ENCODE measurements at regions not wholly inside any gene's neighbourhood (a gene's known extent, or its start where the extent isn't known, plus 50 kb on each side); places are given as distances from the start of the nearest gene placed in this dataset.

DNA sequence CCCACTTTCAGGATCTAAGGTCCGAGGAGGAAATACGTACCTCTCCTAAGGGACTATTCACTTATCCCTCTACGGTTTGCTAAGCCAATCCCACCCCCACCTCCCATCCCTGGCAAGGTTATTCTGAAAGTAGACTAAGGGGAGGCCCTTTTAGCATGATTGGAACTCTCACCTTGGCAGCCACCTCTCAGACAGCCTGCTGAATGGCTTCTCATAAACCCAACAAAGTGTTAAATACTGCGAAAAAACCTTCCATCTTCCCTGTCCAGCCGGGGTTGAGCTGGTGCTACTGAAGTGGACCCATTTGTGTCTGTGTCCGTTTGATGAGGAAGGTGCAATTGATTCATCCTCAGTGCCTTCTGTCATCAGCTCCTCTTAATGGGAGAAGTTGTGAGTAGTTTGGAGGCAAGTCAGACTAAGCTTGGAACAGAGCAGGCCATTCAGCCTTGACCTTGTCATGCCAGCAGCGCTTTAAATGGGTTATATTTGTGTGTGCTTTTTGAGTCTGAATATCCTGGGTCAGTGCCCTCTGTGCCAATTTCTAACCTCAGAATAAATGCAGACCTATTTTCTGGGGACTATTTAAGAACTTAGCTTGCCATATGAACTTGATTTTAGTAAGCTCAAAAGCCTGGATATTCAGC lies 476.3 kb upstream of the ZNF608 start:
- TF ChIP-seq CTCF (IDR thresholded peaks at IDR 0.05 in 4 of 5, conservative IDR thresholded peaks at IDR 0.05 in 1 of 5) (no peak), POLR2A (IDR thresholded peaks at IDR 0.05) (no peak)

Data from gastrocnemius medialis (tissue), 4 donors.